GM18519 (cell line): ENCODE measurements at regions not wholly inside any gene's neighbourhood (a gene's known extent, or its start where the extent isn't known, plus 50 kb on each side); places are given as distances from the start of the nearest gene placed in this dataset.
"Not testable (repeated sequence)": the region's sequence is repeated elsewhere in the genome, so short reads cannot be mapped to it uniquely, and the experiment has no call there.

Experiments used
- ATAC-seq: cut with Tn5 transposase; IDR thresholded peaks from one replicate; pipeline ENCODE4 v1.9.1; 2021; ENCODE audit warnings: mild to moderate bottlenecking, moderate library complexity; ENCODE audit not compliant: unreplicated experiment, low FRiP score

DNA sequence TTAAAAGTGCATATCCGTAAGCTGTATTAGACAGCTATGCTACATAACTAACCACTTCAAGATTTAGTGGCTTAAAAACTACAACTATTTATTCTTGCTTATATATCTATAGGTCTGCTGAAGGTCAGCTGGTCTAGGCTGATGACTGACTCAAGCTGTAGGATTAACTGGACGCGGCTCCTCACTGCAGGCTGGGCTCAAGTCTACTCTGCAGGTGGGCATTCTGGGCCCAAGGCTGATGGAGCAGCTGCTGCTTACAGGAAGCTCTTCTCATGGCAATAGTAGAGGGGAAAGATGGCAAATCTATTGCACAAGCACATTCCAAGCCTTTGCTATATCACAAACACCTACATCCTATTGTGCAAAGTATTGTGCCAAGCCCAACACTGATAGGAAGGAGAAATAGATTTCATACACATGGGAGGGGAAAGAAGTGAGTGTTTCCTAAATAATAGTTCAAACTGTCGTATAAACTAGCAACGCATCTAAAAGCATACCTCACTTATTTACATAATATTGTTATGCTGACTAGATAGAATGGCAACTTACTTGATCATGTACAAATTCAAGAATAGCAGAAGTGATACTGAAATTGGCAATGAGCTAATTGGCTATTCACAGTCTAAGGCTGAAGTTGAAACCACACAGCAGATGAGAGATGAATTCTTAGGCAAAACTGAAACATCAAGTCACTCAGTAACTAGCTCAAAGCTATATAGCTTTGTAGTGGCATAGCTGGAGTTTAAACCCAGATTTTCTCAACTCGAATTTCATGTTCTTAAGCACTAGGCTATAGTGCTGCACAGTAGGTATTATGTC lies 263.8 kb downstream of the NKX6-1 start:
- peak; percentile 98 for ATAC-seq

DNA sequence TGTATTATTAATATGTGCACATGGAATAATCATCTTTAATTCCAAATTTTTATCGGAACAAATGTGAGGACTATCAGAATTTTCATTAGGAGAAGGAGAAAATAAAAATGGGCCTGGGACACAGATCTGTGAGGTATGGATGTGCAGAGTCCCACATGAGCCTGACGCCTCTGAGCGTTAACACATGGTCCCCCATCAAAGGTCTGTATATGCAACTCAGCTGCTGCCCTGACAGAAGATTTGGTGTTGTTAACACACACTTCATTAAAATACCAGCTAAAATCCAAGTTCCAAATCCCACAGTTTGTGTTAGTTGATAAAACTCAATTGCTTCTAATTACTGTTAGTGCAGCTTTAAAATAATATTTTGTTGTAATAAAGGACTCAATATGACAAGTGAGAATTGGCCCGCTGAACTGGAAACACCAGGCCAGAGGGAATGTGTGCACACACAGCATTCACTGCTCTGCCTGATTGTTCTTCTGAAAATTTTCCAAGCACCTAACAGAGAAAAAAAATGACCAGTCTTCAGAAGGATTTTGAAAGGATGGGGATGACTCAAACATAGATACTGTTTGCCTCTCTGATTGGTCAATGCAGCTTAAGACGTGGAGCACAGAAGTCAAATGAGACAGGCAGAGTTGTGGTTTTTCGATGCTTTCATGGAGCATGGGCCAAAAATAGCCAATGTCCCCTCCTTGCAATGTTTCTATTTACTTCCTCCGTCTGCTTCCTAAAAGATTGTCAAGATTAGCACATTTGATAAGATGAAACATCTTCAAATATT lies 266.6 kb downstream of the NKX6-1 start:
- ATAC-seq: no peak

DNA sequence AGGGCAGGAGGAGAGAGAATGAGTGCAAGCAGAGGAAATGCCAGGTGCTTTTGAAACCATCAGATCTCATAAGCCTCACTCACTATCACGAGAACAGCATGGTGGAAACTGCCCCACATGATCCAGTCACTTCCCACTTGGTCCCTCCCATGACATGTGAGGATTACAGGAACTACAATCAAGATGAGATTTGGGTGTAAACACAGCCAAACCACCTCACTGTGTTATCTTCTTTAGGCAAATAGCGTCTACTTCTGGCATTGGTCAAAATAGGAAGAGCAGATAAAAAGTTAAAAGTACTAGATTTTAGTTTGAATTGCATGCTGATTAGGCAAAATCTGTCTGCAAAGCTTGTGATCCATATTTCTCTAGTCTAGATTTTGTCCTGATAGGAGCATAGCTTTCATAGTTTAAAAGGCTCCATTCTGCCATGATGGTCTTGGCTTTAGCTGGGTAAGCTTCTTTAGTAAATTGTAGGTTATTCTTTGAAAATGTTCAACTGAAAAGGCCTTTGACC lies 267.5 kb downstream of the NKX6-1 start:
- ATAC-seq: no peak

DNA sequence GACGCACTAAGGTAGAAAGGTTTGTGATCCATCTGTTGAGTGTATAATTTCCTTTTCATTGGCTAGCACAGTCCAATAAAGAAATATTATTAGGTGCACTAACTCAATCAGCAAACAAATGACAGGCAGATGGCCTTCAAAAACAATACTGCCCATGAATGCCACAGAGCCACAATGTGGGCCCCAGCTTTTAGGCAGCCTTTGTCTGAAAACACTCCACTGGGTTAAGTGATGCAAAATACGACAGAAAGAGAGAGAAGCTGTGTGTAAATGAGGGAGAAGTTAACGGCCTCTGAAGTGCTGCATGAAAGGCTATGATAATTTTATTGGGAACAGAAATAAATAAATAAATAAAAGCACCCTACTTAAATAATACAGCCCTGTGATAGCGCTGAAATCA lies 274.6 kb downstream of the NKX6-1 start:
- no peak for ATAC-seq

DNA sequence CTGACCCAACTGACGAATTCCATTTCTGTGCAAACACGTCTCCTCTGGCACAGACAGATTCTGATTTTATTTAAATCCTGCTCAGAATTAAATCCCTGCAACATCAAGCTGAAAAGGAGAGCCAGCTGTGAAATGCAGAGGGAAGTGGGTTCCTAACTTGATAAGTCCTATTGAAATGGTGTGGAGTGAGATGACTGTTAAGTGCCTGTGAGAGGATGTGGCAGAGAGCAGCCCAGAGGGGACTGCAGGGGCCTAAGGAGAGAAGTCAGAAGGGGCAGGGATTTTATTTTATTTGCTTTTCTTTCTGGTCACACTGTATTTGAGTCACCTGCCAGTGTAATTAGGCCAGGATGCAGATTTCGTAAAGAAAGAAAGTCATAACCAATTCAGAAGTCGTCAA lies 277.4 kb downstream of the NKX6-1 start:
- no peak for ATAC-seq

DNA sequence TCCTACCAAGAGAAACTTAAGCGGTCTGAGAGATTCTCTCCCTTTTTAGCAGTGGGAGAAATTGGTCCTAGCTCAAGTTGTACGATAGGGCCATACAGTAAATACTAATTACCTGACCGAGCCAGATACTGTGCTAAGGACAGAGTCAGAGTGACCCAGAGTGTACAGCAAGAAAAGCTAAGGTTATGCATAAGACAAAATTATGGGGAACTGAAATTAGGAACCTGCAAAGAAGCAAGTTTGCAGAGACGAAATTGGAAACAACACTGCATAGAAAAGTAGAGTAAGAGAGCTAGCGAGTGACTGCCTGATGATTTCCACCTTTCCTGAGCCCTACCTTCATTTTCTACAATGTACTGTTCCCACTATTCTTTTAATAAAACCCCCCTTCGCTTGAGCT lies 278.1 kb downstream of the NKX6-1 start:
- no peak for ATAC-seq

GRCh38 chr4:84219656-84220055 lies 279.4 kb downstream of the NKX6-1 start:
- no peak for ATAC-seq

DNA sequence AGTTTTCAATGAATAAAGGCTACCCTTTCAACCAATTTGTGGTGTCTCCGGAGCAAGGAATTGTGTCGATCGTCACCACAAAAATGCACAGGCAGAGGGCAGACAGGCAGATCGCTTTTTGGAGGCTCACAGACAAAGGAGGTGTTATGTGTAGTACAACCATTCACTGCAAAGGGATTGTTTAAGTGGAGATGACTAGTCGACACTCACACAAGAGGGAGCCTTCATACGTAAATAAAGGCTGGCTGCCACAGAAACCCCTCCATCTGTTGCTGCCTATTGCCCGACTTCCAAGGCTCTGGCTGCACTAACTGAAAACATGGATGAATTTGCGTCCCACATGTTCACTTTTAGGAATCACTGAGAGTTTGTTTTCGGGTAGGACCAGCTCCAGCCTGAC lies 281.1 kb downstream of the NKX6-1 start:
- ATAC-seq: no peak

GRCh38 chr4:84215217-84215616 lies 283.9 kb downstream of the NKX6-1 start:
- no peak for ATAC-seq

DNA sequence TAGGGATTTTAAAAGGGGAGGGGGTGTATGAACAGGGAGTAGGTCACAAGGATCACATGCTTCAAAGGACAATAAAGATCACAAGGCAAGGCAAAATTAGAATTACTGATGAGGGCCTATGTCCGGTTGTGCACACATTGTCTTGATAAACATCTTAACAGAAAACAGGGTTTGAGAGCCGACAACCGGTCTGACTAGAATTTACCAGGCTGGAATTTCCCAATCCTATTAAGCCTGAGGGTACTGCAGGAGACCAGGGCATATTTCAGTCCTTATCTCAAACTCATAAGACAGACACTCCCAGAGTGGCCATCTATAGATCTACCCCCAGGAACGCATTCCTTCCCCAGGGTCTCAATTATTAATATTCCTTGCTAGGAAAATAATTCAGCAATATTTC lies 292.9 kb downstream of the NKX6-1 start:
- ATAC-seq: not testable (repeated sequence)

GRCh38 chr4:84189144-84189543 lies 309.9 kb downstream of the NKX6-1 start:
- no peak for ATAC-seq

DNA sequence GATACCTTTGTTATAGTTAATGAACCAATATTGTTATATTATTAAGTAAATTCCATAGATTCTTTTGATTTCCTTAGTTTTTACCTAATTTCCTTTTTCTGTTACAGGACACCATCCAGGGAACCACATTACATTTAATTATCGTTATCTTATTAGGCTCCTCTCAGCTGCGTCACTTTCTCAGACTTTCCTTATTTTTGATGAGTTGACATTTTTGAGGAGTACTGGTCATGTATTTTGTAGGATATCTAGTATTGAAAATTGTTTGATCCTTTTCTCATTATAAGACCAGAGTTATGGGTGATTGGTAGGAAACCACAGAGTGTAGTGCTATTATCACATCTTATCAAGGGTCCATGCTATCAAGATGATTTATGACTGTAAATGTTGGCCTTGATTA lies 319.7 kb downstream of the NKX6-1 start:
- ATAC-seq: no peak

GRCh38 chr4:84177831-84178542 lies 321.1 kb downstream of the NKX6-1 start:
- no peak for ATAC-seq

- no peak for ATAC-seq
Observed at GRCh38 chr4:84176016-84176415, 323.1 kb downstream of the NKX6-1 start.

GRCh38 chr4:84171871-84172270 lies 327.2 kb downstream of the NKX6-1 start:
- no peak for ATAC-seq

DNA sequence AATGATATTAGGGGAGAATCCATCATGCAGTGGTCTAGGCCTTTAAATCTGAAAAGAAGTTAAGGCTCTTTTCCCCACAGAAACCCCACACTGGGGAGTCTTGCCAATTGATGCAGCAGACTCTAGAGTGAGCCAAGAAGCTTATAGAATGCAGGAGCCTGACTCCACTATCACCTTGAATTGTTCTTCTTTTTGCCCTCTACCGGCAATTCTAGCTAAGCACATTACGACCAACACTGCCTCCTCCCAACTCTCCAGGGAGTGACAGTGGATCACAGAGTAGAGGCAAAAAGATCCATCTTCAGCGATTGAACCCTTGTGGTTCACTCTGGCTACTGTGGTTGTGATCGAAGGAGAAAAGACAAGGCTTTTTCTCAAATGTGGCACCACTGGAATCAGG lies 331.5 kb downstream of the NKX6-1 start:
- no peak for ATAC-seq

DNA sequence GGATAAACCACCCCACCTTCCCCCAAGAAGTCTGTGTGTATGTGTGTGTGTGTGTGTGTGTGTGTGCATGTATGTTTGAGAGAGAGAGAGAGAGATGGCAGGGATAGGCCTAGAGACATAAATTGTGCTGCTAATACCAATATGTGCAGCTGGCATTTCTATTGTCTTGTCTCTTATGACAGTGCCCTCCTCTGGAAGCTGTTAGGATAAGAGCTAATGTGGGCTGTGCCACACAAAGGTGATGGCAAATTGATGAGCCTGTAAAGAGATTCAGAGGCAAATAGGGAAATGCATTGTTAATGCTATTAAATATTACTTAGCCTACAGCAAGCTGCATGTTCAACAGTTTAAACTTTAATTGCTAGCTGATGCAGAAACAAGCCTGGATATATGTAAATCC lies 332.0 kb downstream of the NKX6-1 start:
- no peak for ATAC-seq

GRCh38 chr4:84166486-84166885 lies 332.6 kb downstream of the NKX6-1 start:
- ATAC-seq: no peak

GRCh38 chr4:84164201-84164600 lies 334.9 kb downstream of the NKX6-1 start:
- no peak for ATAC-seq

DNA sequence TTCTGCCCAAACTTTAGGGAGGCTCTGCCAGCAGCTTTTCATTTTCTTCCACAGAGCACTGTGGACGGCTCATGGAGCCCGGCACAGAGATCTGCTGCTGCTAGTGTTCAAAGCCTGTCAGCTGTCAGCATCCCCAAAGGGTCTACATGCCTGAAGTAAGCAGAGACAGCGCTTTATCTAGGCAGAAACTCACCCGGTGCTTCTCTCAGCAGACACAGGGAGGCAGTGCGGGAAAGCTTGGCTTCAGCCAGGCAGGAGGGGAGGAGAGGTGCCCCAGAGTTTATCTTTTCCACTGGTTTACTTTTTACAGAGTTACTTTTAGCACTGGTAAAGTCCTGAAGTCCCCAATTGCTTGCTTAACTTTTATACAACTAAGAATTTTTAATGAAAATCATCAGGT lies 339.3 kb downstream of the NKX6-1 start:
- no peak for ATAC-seq

- ATAC-seq: no peak
Observed at GRCh38 chr4:84158670-84159069, 340.4 kb downstream of the NKX6-1 start.
